Testis (tissue), 2 donors: ENCODE measurements at regions not wholly inside any gene's neighbourhood (a gene's known extent, or its start where the extent isn't known, plus 50 kb on each side); places are given as distances from the start of the nearest gene placed in this dataset.

ENCODE experiments used
- DNase-seq: peaks from one replicate; pipeline ENCODE4 v3.0.0-alpha.2; 2019
- H3K27ac ChIP-seq, 2 donors: fragments of 200-600 bp; sonication (generic); one replicate each; pipeline ENCODE4 v1.5.1; 2019
- H3K27me3 ChIP-seq: fragments of 200-600 bp; sonication (generic); one replicate; pipeline ENCODE4 v1.5.1; 2019
- H3K36me3 ChIP-seq: fragments of 200-600 bp; sonication (generic); one replicate; pipeline ENCODE4 v1.5.1; 2017; ENCODE audit warnings: low read depth; ENCODE audit errors: missing control alignments
- H3K4me1 ChIP-seq: fragments of 200-600 bp; sonication (generic); one replicate; pipeline ENCODE4 v1.5.1; 2019
- H3K4me3 ChIP-seq, 2 donors: fragments of 200-600 bp; sonication (generic); one replicate each; pipeline ENCODE4 v1.5.1; 2017 to 2019
- H3K9me3 ChIP-seq: fragments of 200-600 bp; sonication (generic); one replicate; pipeline ENCODE4 v1.5.1; 2017
- POLR2A ChIP-seq: fragments of 450-650 bp; IDR thresholded peaks from one replicate; pipeline ENCODE4 v1.6.1; 2017; ENCODE audit warnings: antibody characterized with exemption, mild to moderate bottlenecking, moderate library complexity
- WGBS, 2 donors: methylation state at CpG; one replicate each; pipeline ENCODE4 v1.1.5; 2018; 5-methylcytosine and 5-hydroxymethylcytosine counted together
- intact Hi-C: fragments of 100-400 bp; cut with DNase I; formaldehyde crosslinking; loops from one replicate; pipeline ENCODE4 v1.15.1; 2023; ENCODE audit warnings: low total_unique reads
- TF ChIP-seq, protein P1 (sequence below), 3 experiments: fragments of 450-650 bp in 2 of 3; fragments of 200-600 bp in 1 of 3; sonication (generic) in 1 of 3; IDR thresholded peaks; one replicate each; pipeline ENCODE4 v1.5.1; 2016 to 2019; ENCODE audit warnings: antibody characterized with exemption in 3 of 3, mild to moderate bottlenecking in 2 of 3, moderate library complexity in 1 of 3

- intact Hi-C loops = no loop called here
- Histone ChIP-seq H3K27me3 (no peaks in the 10 kb centered on the region), H3K36me3 (no peaks in the 10 kb centered on the region), H3K27ac (no peak overlapping the region), H3K4me3 (no peak overlapping the region), H3K9me3 (no peaks in the 10 kb centered on the region), H3K4me1 (no peaks in the 10 kb centered on the region)
- WGBS, 2 donors = 68 to 78% methylated on average over 1 of the region's 1 CpG
- DNase-seq = no peak
- TF ChIP-seq, protein P1, sequence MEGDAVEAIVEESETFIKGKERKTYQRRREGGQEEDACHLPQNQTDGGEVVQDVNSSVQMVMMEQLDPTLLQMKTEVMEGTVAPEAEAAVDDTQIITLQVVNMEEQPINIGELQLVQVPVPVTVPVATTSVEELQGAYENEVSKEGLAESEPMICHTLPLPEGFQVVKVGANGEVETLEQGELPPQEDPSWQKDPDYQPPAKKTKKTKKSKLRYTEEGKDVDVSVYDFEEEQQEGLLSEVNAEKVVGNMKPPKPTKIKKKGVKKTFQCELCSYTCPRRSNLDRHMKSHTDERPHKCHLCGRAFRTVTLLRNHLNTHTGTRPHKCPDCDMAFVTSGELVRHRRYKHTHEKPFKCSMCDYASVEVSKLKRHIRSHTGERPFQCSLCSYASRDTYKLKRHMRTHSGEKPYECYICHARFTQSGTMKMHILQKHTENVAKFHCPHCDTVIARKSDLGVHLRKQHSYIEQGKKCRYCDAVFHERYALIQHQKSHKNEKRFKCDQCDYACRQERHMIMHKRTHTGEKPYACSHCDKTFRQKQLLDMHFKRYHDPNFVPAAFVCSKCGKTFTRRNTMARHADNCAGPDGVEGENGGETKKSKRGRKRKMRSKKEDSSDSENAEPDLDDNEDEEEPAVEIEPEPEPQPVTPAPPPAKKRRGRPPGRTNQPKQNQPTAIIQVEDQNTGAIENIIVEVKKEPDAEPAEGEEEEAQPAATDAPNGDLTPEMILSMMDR (IDR thresholded peaks at IDR 0.05) = no peak
- no peak for TF ChIP-seq POLR2A
Observed at GRCh38 chr6:21733311-21733710, 139.8 kb downstream of the SOX4 start.

- WGBS, 2 donors = 75 to 83% methylated on average over 3 of the region's 3 CpGs
- DNase-seq = no peak
- no peak overlapping the region for H3K4me3 ChIP-seq
- intact Hi-C loops = no loop called here
- no peaks in the 10 kb centered on the region for H3K9me3 ChIP-seq
- no peaks in the 10 kb centered on the region for H3K27me3 ChIP-seq
- TF ChIP-seq POLR2A = no peak
- TF ChIP-seq, protein P1 (IDR thresholded peaks at IDR 0.05) = no peak
- no peaks in the 10 kb centered on the region for H3K36me3 ChIP-seq
- no peak overlapping the region for H3K27ac ChIP-seq
- H3K4me1 ChIP-seq = no peaks in the 10 kb centered on the region
Observed at GRCh38 chr6:21734204-21734603, 140.7 kb downstream of the SOX4 start.

- H3K4me3 ChIP-seq = no peak overlapping the region
- WGBS, 2 donors = 84 to 88% methylated on average over 5 of the region's 5 CpGs
- no peak for TF ChIP-seq POLR2A
- TF ChIP-seq, protein P1 (IDR thresholded peaks at IDR 0.05) = no peak
- H3K9me3 ChIP-seq = no peaks in the 10 kb centered on the region
- intact Hi-C loops = no loop called here
- no peaks in the 10 kb centered on the region for H3K36me3 ChIP-seq
- no peak overlapping the region for H3K27ac ChIP-seq
- no peak for DNase-seq
- no peaks in the 10 kb centered on the region for H3K27me3 ChIP-seq
- no peaks in the 10 kb centered on the region for H3K4me1 ChIP-seq
Observed at GRCh38 chr6:21738180-21739094, 144.9 kb downstream of the SOX4 start.

GRCh38 chr6:21739241-21739640, 145.7 kb downstream of the SOX4 start:
- Histone ChIP-seq H3K4me1 (no peaks in the 10 kb centered on the region), H3K4me3 (no peak overlapping the region), H3K9me3 (no peaks in the 10 kb centered on the region), H3K36me3 (no peaks in the 10 kb centered on the region), H3K27me3 (no peaks in the 10 kb centered on the region), H3K27ac (no peak overlapping the region)
- DNase-seq = no peak
- intact Hi-C loops = no loop called here
- TF ChIP-seq, protein P1 (IDR thresholded peaks at IDR 0.05) = no peak
- no peak for TF ChIP-seq POLR2A
- WGBS, 2 donors = 80 to 85% methylated on average over 2 of the region's 2 CpGs

DNA sequence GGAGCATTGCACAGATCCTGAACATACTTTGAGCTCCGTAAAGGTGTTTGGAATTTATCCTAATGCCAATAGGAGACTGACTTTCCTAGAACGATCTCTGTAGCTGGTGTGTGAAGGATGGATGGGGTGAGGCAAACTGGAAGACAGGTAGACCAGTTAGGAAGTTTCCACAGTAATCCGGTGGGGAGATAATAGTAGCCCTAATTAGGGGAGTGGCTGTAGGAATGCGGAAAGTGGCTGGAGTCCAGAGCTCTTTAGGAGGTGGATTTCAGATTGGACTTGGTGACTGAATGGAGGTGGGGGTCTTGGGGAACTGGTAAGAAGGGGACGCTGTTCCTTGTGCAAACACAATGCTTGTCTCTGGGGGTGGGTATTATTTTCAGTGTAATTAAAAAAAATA, 146.3 kb downstream of the SOX4 start:
- 83 to 88% methylated on average over 5 of the region's 5 CpGs for WGBS, 2 donors
- no peaks in the 10 kb centered on the region for H3K27me3 ChIP-seq
- no peak overlapping the region for H3K27ac ChIP-seq
- intact Hi-C loops = no loop called here
- no peak for DNase-seq
- H3K9me3 ChIP-seq = no peaks in the 10 kb centered on the region
- no peak for TF ChIP-seq POLR2A
- TF ChIP-seq, protein P1 (IDR thresholded peaks at IDR 0.05) = no peak
- H3K36me3 ChIP-seq = no peaks in the 10 kb centered on the region
- H3K4me3 ChIP-seq = no peak overlapping the region
- no peaks in the 10 kb centered on the region for H3K4me1 ChIP-seq
